ENCODE measurements at regions not wholly inside any gene's neighbourhood (a gene's known extent, or its start where the extent isn't known, plus 50 kb on each side); places are given as distances from the start of the nearest gene placed in this dataset.

GRCh38 chr6:91358986-91359385, 772.1 kb upstream of the MAP3K7 start:
- DNase-seq (ENCODE audit: low spot score) = no peak
- POLR2A ChIA-PET (ENCODE audit: low non-redundant PET) = no interaction called here
- no peak overlapping the region for H3K27ac ChIP-seq
- CTCF ChIA-PET = no interaction called here
- TF ChIP-seq CTCF (conservative IDR thresholded peaks at IDR 0.05; ENCODE audit: low read depth) = no peak

- CTCF ChIA-PET = interaction anchor here (0.6 kb wide), 1 partner anchor 705 kb away, joined by 5 read pairs; no protein-coding TSS in a partner anchor
- no peak for DNase-seq (ENCODE audit: low spot score)
- POLR2A ChIA-PET (ENCODE audit: low non-redundant PET) = no interaction called here
- no peak overlapping the region for H3K27ac ChIP-seq
- TF ChIP-seq CTCF (conservative IDR thresholded peaks at IDR 0.05; ENCODE audit: low read depth) = no peak
Observed at GRCh38 chr6:91352878-91353277, 766.0 kb upstream of the MAP3K7 start.

- TF ChIP-seq CTCF (conservative IDR thresholded peaks at IDR 0.05; ENCODE audit: low read depth) = no peak
- POLR2A ChIA-PET (ENCODE audit: low non-redundant PET) = no interaction called here
- CTCF ChIA-PET = interaction anchor here (0.7 kb wide), 1 partner anchor 1457 kb away, joined by 3 read pairs; no protein-coding TSS in a partner anchor
Observed at GRCh38 chr6:91352321-91352720, 765.4 kb upstream of the MAP3K7 start.

GRCh38 chr6:91350146-91350908, 763.5 kb upstream of the MAP3K7 start:
- ChIA-PET POLR2A (ENCODE audit: low non-redundant PET) (no interaction called here), CTCF (no interaction called here)

More at GRCh38 chr6:91352321-91352720, 765.4 kb upstream of the MAP3K7 start:
- no peak for DNase-seq (ENCODE audit: low spot score)
- no peak overlapping the region for H3K27ac ChIP-seq

GRCh38 chr6:91341473-91341872, 754.6 kb upstream of the MAP3K7 start:
- DNase-seq (ENCODE audit: low spot score) = no peak
- CTCF ChIA-PET = no interaction called here
- POLR2A ChIA-PET (ENCODE audit: low non-redundant PET) = no interaction called here
- no peak overlapping the region for H3K27ac ChIP-seq
- TF ChIP-seq CTCF (conservative IDR thresholded peaks at IDR 0.05; ENCODE audit: low read depth) = no peak

More at GRCh38 chr6:91350146-91350908, 763.5 kb upstream of the MAP3K7 start:
- TF ChIP-seq CTCF (conservative IDR thresholded peaks at IDR 0.05; ENCODE audit: low read depth) = no peak
- H3K27ac ChIP-seq = no peak overlapping the region
- no peak for DNase-seq (ENCODE audit: low spot score)

- DNase-seq (ENCODE audit: low spot score) = no peak
- no peak overlapping the region for H3K27ac ChIP-seq
- ChIA-PET POLR2A (ENCODE audit: low non-redundant PET) (no interaction called here), CTCF (no interaction called here)
- no peak for TF ChIP-seq CTCF (conservative IDR thresholded peaks at IDR 0.05; ENCODE audit: low read depth)
Observed at GRCh38 chr6:91340896-91341395, 754.1 kb upstream of the MAP3K7 start.
